Parathyroid adenoma (tissue), 2 donors: ENCODE measurements at regions not wholly inside any gene's neighbourhood (a gene's known extent, or its start where the extent isn't known, plus 50 kb on each side); places are given as distances from the start of the nearest gene placed in this dataset.
"Not testable (repeated sequence)": the region's sequence is repeated elsewhere in the genome, so short reads cannot be mapped to it uniquely, and the experiment has no call there.

ENCODE experiments used
- H2AFZ ChIP-seq: fragments of 300-600 bp; sonication (generic); one replicate; pipeline ENCODE4 v1.7.0; 2017; ENCODE audit warnings: antibody characterized with exemption, mild to moderate bottlenecking
- H3K27ac ChIP-seq: fragments of 300-600 bp; sonication (generic); one replicate; pipeline ENCODE4 v1.7.0; 2017
- H3K27me3 ChIP-seq: fragments of 300-600 bp; sonication (generic); one replicate; pipeline ENCODE4 v1.7.0; 2017; ENCODE audit warnings: low read length; ENCODE audit not compliant: control insufficient read depth, insufficient read depth
- H3K36me3 ChIP-seq: fragments of 300-600 bp; sonication (generic); one replicate; pipeline ENCODE4 v1.7.0; 2017; ENCODE audit warnings: low read length; ENCODE audit not compliant: control insufficient read depth, insufficient read depth
- H3K4me1 ChIP-seq: fragments of 300-600 bp; sonication (generic); one replicate; pipeline ENCODE4 v1.7.0; 2017; ENCODE audit warnings: control low read depth
- H3K4me2 ChIP-seq: fragments of 300-600 bp; sonication (generic); one replicate; pipeline ENCODE4 v1.7.0; 2017; ENCODE audit warnings: low read length
- H3K4me3 ChIP-seq: fragments of 300-600 bp; sonication (generic); one replicate; pipeline ENCODE4 v1.7.0; 2017; ENCODE audit warnings: low read depth, low read length
- H3K79me2 ChIP-seq: fragments of 300-600 bp; sonication (generic); one replicate; pipeline ENCODE4 v1.7.0; 2017; ENCODE audit warnings: control low read depth
- H3K9ac ChIP-seq: fragments of 300-600 bp; sonication (generic); one replicate; pipeline ENCODE4 v1.7.0; 2017; ENCODE audit warnings: mild to moderate bottlenecking
- H3K9me3 ChIP-seq: fragments of 300-600 bp; sonication (generic); one replicate; pipeline ENCODE4 v1.7.0; 2017; ENCODE audit warnings: low read length; ENCODE audit not compliant: control insufficient read depth
- TF ChIP-seq, protein P1 (sequence below): fragments of 300-600 bp; sonication (generic); IDR thresholded peaks from one replicate; pipeline ENCODE4 v1.7.0; 2017; ENCODE audit warnings: antibody characterized with exemption, mild to moderate bottlenecking
- donor health status: primary hyperparathyroidism.

DNA sequence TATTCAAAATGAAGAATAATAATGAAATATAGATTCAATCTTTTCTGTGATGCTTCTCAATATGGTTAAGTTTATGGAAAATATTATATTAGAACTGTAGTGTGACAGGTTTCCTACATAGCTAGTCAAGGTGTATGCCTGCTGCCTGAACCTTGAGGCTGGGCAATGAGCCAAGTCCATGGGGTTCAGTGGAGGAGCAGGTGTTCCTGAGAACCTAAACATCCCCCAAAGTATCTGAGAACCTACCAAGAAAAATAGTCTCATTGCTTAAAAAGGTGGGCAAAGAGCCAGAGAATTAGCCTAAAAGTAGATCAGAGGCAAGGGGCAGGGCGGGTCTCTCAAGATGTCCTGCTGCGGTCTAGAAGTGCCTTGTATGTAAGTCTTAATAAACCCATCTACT is 185.9 kb upstream of the SPHKAP start:
- Histone ChIP-seq H3K79me2 (no peaks in the 10 kb centered on the region), H2AFZ (no peak overlapping the region), H3K9me3 (no peaks in the 10 kb centered on the region), H3K4me1 (no peaks in the 10 kb centered on the region), H3K27ac (no peak overlapping the region), H3K4me3 (no peak overlapping the region), H3K4me2 (no peak overlapping the region), H3K27me3 (no peaks in the 10 kb centered on the region), H3K36me3 (no peaks in the 10 kb centered on the region), H3K9ac (no peak overlapping the region)
- TF ChIP-seq, protein P1, sequence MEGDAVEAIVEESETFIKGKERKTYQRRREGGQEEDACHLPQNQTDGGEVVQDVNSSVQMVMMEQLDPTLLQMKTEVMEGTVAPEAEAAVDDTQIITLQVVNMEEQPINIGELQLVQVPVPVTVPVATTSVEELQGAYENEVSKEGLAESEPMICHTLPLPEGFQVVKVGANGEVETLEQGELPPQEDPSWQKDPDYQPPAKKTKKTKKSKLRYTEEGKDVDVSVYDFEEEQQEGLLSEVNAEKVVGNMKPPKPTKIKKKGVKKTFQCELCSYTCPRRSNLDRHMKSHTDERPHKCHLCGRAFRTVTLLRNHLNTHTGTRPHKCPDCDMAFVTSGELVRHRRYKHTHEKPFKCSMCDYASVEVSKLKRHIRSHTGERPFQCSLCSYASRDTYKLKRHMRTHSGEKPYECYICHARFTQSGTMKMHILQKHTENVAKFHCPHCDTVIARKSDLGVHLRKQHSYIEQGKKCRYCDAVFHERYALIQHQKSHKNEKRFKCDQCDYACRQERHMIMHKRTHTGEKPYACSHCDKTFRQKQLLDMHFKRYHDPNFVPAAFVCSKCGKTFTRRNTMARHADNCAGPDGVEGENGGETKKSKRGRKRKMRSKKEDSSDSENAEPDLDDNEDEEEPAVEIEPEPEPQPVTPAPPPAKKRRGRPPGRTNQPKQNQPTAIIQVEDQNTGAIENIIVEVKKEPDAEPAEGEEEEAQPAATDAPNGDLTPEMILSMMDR = no peak

DNA sequence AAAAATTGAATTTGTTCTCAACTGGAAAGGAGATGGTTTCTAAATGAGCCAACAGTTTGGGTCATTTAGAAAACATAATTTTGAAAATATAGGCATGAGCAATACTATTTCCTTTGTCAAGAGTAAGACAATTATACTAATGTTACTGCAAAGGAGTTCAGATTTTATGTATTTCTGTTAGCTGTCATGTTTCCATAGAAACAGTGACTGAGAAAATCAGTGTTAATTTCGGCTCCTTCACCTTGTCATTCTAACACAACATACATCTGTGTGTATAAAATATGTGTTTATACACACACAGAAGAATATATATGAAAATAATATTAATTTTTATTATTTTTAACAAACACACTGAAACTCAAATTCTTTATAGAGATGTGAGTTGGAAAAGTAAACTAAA is 178.0 kb upstream of the SPHKAP start:
- Histone ChIP-seq H3K27me3 (no peaks in the 10 kb centered on the region), H3K4me2 (no peak overlapping the region), H3K4me3 (no peak overlapping the region), H3K27ac (no peak overlapping the region), H3K9me3 (no peaks in the 10 kb centered on the region), H3K9ac (no peak overlapping the region), H3K4me1 (no peaks in the 10 kb centered on the region), H2AFZ (no peak overlapping the region), H3K36me3 (no peaks in the 10 kb centered on the region), H3K79me2 (no peaks in the 10 kb centered on the region)
- TF ChIP-seq, protein P1 = no peak

DNA sequence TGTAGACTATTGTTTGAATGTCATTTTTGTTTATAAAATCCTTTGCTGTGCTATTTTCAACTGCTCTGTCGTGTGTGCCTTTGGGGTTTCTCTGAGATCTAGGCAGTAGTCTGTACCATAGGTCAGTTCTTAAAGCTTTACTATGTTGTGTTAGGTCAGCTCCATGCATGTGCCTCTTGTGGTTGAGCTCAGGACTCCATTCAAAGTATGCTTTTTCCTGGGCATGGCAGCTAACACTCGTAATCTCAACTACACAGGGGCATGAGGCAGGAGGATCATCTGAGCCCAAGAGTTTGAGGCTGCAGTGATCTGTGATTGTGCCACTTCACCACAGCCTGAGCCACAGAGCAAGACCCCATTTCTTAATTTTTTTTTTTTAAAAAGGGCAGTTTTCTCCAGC is 174.4 kb upstream of the SPHKAP start:
- Histone ChIP-seq H2AFZ (no peak overlapping the region), H3K4me1 (no peaks in the 10 kb centered on the region), H3K27ac (no peak overlapping the region), H3K27me3 (no peaks in the 10 kb centered on the region), H3K9ac (no peak overlapping the region), H3K9me3 (no peaks in the 10 kb centered on the region), H3K4me2 (no peak overlapping the region), H3K79me2 (no peaks in the 10 kb centered on the region), H3K36me3 (no peaks in the 10 kb centered on the region), H3K4me3 (no peak overlapping the region)
- TF ChIP-seq, protein P1 = no peak

DNA sequence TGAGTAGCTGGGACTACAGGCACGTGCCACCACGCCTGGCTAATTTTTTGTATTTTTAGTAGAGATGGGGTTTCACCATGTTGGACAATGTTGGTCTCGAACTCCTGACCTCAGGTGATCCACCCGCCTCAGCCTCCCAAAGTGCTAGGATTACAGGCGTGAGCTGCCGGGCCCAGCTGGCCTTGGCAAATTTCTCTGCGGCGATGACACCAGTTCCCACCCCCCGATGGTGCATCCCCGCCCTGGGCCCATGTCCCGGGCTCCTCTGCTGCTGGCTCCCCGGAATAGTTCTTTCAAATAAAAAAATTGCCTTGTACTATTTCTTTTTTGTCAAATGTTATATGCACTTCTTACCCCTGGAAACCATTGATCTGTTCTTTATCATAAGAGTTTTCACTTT is 171.5 kb upstream of the SPHKAP start:
- not testable (repeated sequence) for H3K9ac ChIP-seq, H3K79me2 ChIP-seq, H3K4me3 ChIP-seq, H3K27me3 ChIP-seq, H3K9me3 ChIP-seq, H3K36me3 ChIP-seq, H2AFZ ChIP-seq, H3K4me2 ChIP-seq, H3K27ac ChIP-seq, H3K4me1 ChIP-seq

DNA sequence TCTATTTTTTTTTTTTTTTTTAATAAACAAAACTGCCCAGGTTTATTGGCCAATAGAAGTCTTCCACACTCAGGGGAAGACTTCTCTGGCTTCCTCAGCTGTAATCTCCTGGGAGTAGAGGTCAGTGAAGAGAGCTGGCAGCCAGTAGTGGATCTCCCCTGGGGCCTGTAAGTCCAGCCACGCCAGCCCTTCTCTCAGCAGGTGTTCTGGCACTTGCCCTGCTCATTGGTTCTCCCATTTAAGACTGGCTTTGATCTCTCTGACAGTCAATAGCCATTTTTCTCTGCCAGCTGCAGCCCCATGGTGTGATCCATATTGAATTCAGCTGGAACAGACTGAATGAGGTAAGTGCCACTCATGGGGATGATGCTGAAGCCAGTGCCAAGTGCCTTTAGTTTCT is 170.6 kb upstream of the SPHKAP start:
- H3K4me2 ChIP-seq = no peak overlapping the region
- H2AFZ ChIP-seq = no peak overlapping the region
- H3K36me3 ChIP-seq = no peaks in the 10 kb centered on the region
- H3K4me3 ChIP-seq = no peak overlapping the region
- H3K27me3 ChIP-seq = no peaks in the 10 kb centered on the region
- H3K4me1 ChIP-seq = no peaks in the 10 kb centered on the region
- TF ChIP-seq, protein P1 = no peak
- no peak overlapping the region for H3K9ac ChIP-seq
- no peaks in the 10 kb centered on the region for H3K9me3 ChIP-seq
- no peak overlapping the region for H3K27ac ChIP-seq
- H3K79me2 ChIP-seq = no peaks in the 10 kb centered on the region
